Thyroid gland (tissue), 4 donors: ENCODE measurements at regions not wholly inside any gene's neighbourhood (a gene's known extent, or its start where the extent isn't known, plus 50 kb on each side); places are given as distances from the start of the nearest gene placed in this dataset.

Experiments
- DNase-seq, 2 donors: peaks; one replicate each; pipeline ENCODE4 v3.0.0-alpha.2; 2019
- H3K27ac ChIP-seq, 3 donors: fragments of 200-600 bp; sonication (generic); 1 replicate in 2 of 3; 2 replicates in 1 of 3; pipeline ENCODE4 v1.5.1; 2016 to 2019; ENCODE audit warnings: mild to moderate bottlenecking in 1 of 3, moderate library complexity in 1 of 3
- H3K27me3 ChIP-seq: fragments of 200-600 bp; sonication (generic); one replicate; pipeline ENCODE4 v1.5.1; 2019
- H3K36me3 ChIP-seq, 2 donors: fragments of 200-600 bp; sonication (generic); one replicate each; pipeline ENCODE4 v1.5.1; 2016 to 2019
- H3K4me1 ChIP-seq, 2 donors: fragments of 200-600 bp; sonication (generic); one replicate each; pipeline ENCODE4 v1.5.1; 2017 to 2019
- H3K4me3 ChIP-seq, 3 donors: fragments of 200-600 bp; sonication (generic); replicated peaks in 1 of 3; 1 replicate in 2 of 3; 2 replicates in 1 of 3; pipeline ENCODE4 v1.5.1; 2016; ENCODE audit warnings: mild to moderate bottlenecking in 1 of 3
- H3K9me3 ChIP-seq: fragments of 200-600 bp; sonication (generic); one replicate; pipeline ENCODE4 v1.5.1; 2017
- CTCF ChIP-seq, 6 experiments: fragments of 200-600 bp in 3 of 6; fragments of 450-650 bp in 3 of 6; sonication (generic) in 3 of 6; IDR thresholded peaks; one replicate each; pipeline ENCODE4 v1.5.1; 2016 to 2019; ENCODE audit warnings: antibody characterized with exemption in 6 of 6, mild to moderate bottlenecking in 2 of 6, inconsistent platforms in 1 of 6, moderate library complexity in 1 of 6
- POLR2A ChIP-seq, 2 donors: fragments of 450-650 bp; IDR thresholded peaks; one replicate each; pipeline ENCODE4 v1.6.1; 2017; ENCODE audit warnings: antibody characterized with exemption in 2 of 2, mild to moderate bottlenecking in 2 of 2, moderate library complexity in 1 of 2
- WGBS, 2 donors: methylation state at CpG; one replicate each; pipeline ENCODE4 v1.1.5; 2017; 5-methylcytosine and 5-hydroxymethylcytosine counted together
- intact Hi-C: fragments of 100-400 bp; cut with DNase I; formaldehyde crosslinking; loops from one replicate; pipeline ENCODE4 v1.15.1; 2023

GRCh38 chr17:55587608-55588139, 76.4 kb upstream of the SMIM36 start:
- Histone ChIP-seq H3K9me3 (no peaks in the 10 kb centered on the region), H3K27ac (no peak overlapping the region), H3K27me3 (no peaks in the 10 kb centered on the region), H3K36me3 (no peaks in the 10 kb centered on the region), H3K4me1 (peaks cover 0 to 4% of the 10 kb centered on the region in 2 donors), H3K4me3 (no peak overlapping the region)
- no peak for DNase-seq
- TF ChIP-seq CTCF (IDR thresholded peaks at IDR 0.05) (no peak), POLR2A (IDR thresholded peaks at IDR 0.05) (no peak)
- intact Hi-C loops: no loop called here
- 74 to 81% methylated on average over 9 of the region's 9 CpGs for WGBS, 2 donors

GRCh38 chr17:55585629-55586028, 74.4 kb upstream of the SMIM36 start:
- no peak for DNase-seq
- Histone ChIP-seq H3K4me1 (peaks cover 0 to 4% of the 10 kb centered on the region in 2 donors), H3K27ac (no peak overlapping the region), H3K4me3 (no peak overlapping the region), H3K27me3 (no peaks in the 10 kb centered on the region), H3K9me3 (no peaks in the 10 kb centered on the region), H3K36me3 (no peaks in the 10 kb centered on the region)
- intact Hi-C loops: no loop called here
- 97 to 98% methylated on average over 2 of the region's 2 CpGs for WGBS, 2 donors
- no peak for TF ChIP-seq POLR2A (IDR thresholded peaks at IDR 0.05)
- no peak for TF ChIP-seq CTCF (IDR thresholded peaks at IDR 0.05)

- WGBS, 2 donors: 92 to 98% methylated on average over 1 of the region's 1 CpG
- Histone ChIP-seq H3K4me3 (no peak overlapping the region), H3K36me3 (no peaks in the 10 kb centered on the region), H3K4me1 (peaks cover 0 to 4% of the 10 kb centered on the region in 2 donors), H3K9me3 (no peaks in the 10 kb centered on the region), H3K27me3 (no peaks in the 10 kb centered on the region), H3K27ac (no peak overlapping the region)
- TF ChIP-seq POLR2A (IDR thresholded peaks at IDR 0.05): no peak
- TF ChIP-seq CTCF (IDR thresholded peaks at IDR 0.05): no peak
- intact Hi-C loops: no loop called here
- no peak for DNase-seq
Measured at GRCh38 chr17:55584861-55585260, 73.6 kb upstream of the SMIM36 start.

GRCh38 chr17:55584055-55584685, 72.9 kb upstream of the SMIM36 start:
- H3K27ac ChIP-seq: no peak overlapping the region
- peaks cover 0 to 4% of the 10 kb centered on the region in 2 donors for H3K4me1 ChIP-seq
- H3K9me3 ChIP-seq: no peaks in the 10 kb centered on the region
- intact Hi-C loops: no loop called here
- H3K27me3 ChIP-seq: no peaks in the 10 kb centered on the region
- H3K4me3 ChIP-seq: no peak overlapping the region
- no peak for DNase-seq
- TF ChIP-seq CTCF (IDR thresholded peaks at IDR 0.05): no peak
- no peak for TF ChIP-seq POLR2A (IDR thresholded peaks at IDR 0.05)
- WGBS, 2 donors: 53 to 73% methylated on average over 2 of the region's 2 CpGs
- no peaks in the 10 kb centered on the region for H3K36me3 ChIP-seq

GRCh38 chr17:55582897-55583296, 71.6 kb upstream of the SMIM36 start:
- DNase-seq: no peak
- TF ChIP-seq CTCF (IDR thresholded peaks at IDR 0.05): no peak
- no peak for TF ChIP-seq POLR2A (IDR thresholded peaks at IDR 0.05)
- Histone ChIP-seq H3K27me3 (no peaks in the 10 kb centered on the region), H3K4me1 (no peaks in the 10 kb centered on the region), H3K36me3 (no peaks in the 10 kb centered on the region), H3K4me3 (no peak overlapping the region), H3K27ac (no peak overlapping the region), H3K9me3 (no peaks in the 10 kb centered on the region)
- intact Hi-C loops: no loop called here
- WGBS, 2 donors: 96 to 98% methylated on average over 4 of the region's 4 CpGs
